ENCODE measurements at regions not wholly inside any gene's neighbourhood (a gene's known extent, or its start where the extent isn't known, plus 50 kb on each side); places are given as distances from the start of the nearest gene placed in this dataset.

DNA sequence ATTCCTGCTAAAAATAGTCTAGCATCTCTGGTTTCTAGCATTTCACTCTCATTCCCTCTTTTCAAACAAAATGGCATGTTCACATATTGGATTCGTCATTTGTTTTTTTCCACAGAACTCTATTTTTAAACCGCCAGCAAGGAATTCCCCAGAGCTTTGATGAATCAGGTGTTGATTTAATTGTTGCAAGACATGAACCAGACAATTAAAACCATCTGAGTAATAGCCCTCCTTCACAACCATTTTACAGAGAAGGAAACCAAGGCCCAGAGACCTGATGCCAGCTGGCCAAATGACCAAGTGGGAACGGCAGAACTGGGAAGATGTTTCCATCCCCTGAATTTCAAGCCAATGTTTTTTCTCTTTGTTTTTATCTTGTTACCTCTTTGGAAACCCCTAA lies 167.0 kb downstream of the CAAP1 start:
- 6% methylated on average over 3 of the region's 3 CpGs for WGBS, 2 donors
- intact Hi-C loops (cut with DNase I), result no loop called here
- no peak for DNase-seq

DNA sequence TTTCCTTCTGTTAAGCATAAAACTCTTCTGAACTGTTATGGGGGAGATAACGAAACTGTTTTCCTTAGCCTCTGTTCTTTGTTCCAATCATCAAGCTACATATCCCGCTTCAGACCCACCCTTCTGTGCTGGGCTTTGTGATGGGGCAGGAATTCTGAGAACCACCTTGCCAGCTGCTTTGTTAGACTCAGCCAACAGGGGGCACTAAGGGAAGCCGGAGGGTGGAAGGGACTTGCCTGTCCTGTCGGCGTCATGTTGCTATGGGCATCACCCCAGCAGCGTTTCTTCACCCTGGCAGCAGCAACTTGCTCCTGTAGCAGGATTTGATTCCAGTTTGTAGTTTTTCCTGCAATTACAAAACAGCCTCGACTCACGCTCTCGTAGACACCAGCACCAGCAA lies 169.1 kb downstream of the CAAP1 start:
- peaks cover 0 to 13% (median 0%) of the 10 kb centered on the region in 3 donors for H3K4me1 ChIP-seq
- no peaks in the 10 kb centered on the region for H3K36me3 ChIP-seq
- peak overlapping the region in 1 of 4 donors; percentile 20 for H3K4me3 ChIP-seq
- H3K27ac ChIP-seq, result no peak overlapping the region
- peaks cover 0 to 23% (median 0%) of the 10 kb centered on the region in 4 donors for H3K27me3 ChIP-seq
- TF ChIP-seq, protein P1, sequence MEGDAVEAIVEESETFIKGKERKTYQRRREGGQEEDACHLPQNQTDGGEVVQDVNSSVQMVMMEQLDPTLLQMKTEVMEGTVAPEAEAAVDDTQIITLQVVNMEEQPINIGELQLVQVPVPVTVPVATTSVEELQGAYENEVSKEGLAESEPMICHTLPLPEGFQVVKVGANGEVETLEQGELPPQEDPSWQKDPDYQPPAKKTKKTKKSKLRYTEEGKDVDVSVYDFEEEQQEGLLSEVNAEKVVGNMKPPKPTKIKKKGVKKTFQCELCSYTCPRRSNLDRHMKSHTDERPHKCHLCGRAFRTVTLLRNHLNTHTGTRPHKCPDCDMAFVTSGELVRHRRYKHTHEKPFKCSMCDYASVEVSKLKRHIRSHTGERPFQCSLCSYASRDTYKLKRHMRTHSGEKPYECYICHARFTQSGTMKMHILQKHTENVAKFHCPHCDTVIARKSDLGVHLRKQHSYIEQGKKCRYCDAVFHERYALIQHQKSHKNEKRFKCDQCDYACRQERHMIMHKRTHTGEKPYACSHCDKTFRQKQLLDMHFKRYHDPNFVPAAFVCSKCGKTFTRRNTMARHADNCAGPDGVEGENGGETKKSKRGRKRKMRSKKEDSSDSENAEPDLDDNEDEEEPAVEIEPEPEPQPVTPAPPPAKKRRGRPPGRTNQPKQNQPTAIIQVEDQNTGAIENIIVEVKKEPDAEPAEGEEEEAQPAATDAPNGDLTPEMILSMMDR (IDR thresholded peaks at IDR 0.05), result peak in 2 of 6 experiments; percentile 6 to 38
- no peak for TF ChIP-seq POLR2A (IDR thresholded peaks at IDR 0.05)
- no peaks in the 10 kb centered on the region for H3K9me3 ChIP-seq
- WGBS, 2 donors, result 39 to 46% methylated on average over 7 to 8 of the region's 9 CpGs
- DNase-seq, result no peak
- intact Hi-C loops (cut with DNase I), result no loop called here

More for the DNA sequence above, 167.0 kb downstream of the CAAP1 start:
- no peaks in the 10 kb centered on the region for H3K9me3 ChIP-seq
- no peaks in the 10 kb centered on the region for H3K36me3 ChIP-seq
- peaks cover 0 to 13% (median 0%) of the 10 kb centered on the region in 3 donors for H3K4me1 ChIP-seq
- TF ChIP-seq, protein P1 (IDR thresholded peaks at IDR 0.05), result no peak
- TF ChIP-seq POLR2A (IDR thresholded peaks at IDR 0.05), result no peak
- H3K27ac ChIP-seq, result no peak overlapping the region
- H3K4me3 ChIP-seq, result no peak overlapping the region
- H3K27me3 ChIP-seq, result peaks cover 0 to 13% (median 0%) of the 10 kb centered on the region in 4 donors

DNA sequence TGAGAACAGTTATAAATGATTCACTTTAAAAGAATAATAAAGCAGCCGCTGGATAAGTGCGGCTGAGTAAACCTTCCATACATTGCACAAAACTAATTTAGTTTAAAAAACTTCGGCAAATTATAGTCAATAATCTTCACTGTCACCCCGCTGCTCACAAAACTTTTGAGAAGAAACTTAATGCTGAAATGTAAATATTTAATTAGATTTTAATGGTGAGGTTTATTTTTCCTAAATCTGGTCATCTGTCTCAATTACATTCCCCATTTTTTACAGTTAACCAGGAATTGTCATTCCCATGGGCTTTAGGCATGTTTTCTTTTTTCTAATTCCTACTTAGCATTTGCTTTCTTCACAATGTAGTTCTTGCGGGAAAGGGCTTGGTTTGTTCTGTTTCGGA lies 169.8 kb downstream of the CAAP1 start:
- Histone ChIP-seq H3K36me3 (no peaks in the 10 kb centered on the region), H3K4me3 (no peak overlapping the region), H3K9me3 (no peaks in the 10 kb centered on the region), H3K27me3 (peaks cover 0 to 23% (median 0%) of the 10 kb centered on the region in 4 donors), H3K4me1 (peaks cover 0 to 13% (median 0%) of the 10 kb centered on the region in 3 donors), H3K27ac (no peak overlapping the region)
- no peak for TF ChIP-seq POLR2A (IDR thresholded peaks at IDR 0.05)
- TF ChIP-seq, protein P1 (IDR thresholded peaks at IDR 0.05), result no peak
- no peak for DNase-seq
- intact Hi-C loops (cut with DNase I), result no loop called here
- 57 to 58% methylated on average over 6 of the region's 6 CpGs for WGBS, 2 donors

DNA sequence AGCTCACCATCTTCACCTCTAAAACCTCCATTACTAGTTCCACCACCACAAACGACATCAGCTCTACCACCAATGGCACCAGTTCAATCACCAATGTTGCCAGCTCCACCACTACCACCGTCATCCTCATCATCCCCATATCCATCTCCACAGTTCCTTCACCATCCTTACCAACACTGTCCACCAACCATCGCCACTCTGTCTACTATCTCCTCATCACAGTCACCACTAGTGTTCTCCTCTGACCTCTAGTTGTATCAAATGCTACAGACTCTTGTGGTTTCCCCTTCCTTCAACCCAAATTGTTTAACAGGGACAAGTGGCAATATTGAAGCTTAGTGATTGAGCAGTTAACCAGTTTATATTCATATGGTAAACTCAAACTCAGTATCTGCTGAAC lies 182.6 kb downstream of the CAAP1 start:
- Histone ChIP-seq H3K4me3 (no peak overlapping the region), H3K4me1 (no peaks in the 10 kb centered on the region), H3K9me3 (no peaks in the 10 kb centered on the region), H3K36me3 (no peaks in the 10 kb centered on the region), H3K27ac (no peak overlapping the region), H3K27me3 (no peaks in the 10 kb centered on the region)
- intact Hi-C loops (cut with DNase I), result no loop called here
- no peak for TF ChIP-seq POLR2A (IDR thresholded peaks at IDR 0.05)
- TF ChIP-seq, protein P1 (IDR thresholded peaks at IDR 0.05), result no peak
- 67 to 71% methylated on average over 3 of the region's 3 CpGs for WGBS, 2 donors
- no peak for DNase-seq

DNA sequence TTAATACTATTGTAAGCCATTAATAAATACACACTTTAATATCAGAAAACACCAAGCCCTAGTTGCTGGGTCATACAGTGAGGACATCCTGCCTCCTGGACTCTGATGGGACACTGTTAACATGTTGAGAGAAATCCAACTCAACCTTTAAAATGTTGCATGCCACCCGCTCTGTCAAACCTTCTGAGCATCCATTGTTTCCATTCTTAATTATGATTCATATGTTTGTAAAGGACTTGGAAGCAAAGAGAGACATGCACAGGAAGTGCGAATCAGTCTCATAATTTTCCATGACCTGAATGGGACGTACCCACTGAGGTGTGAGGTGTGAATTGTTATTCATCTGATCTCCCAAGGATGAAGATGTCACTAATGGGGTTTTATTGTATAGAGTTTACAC lies 186.4 kb downstream of the CAAP1 start:
- Histone ChIP-seq H3K36me3 (no peaks in the 10 kb centered on the region), H3K27me3 (no peaks in the 10 kb centered on the region), H3K4me3 (no peak overlapping the region), H3K27ac (no peak overlapping the region), H3K4me1 (no peaks in the 10 kb centered on the region), H3K9me3 (no peaks in the 10 kb centered on the region)
- no peak for TF ChIP-seq POLR2A (IDR thresholded peaks at IDR 0.05)
- TF ChIP-seq, protein P1 (IDR thresholded peaks at IDR 0.05), result no peak
- WGBS, 2 donors, result 41 to 52% methylated on average over 3 of the region's 3 CpGs
- DNase-seq, result no peak
- intact Hi-C loops (cut with DNase I), result no loop called here
